HG03571 (cell line): ENCODE measurements at regions not wholly inside any gene's neighbourhood (a gene's known extent, or its start where the extent isn't known, plus 50 kb on each side); places are given as distances from the start of the nearest gene placed in this dataset.

ENCODE experiments used
- ATAC-seq: cut with Tn5 transposase; IDR thresholded peaks from one replicate; pipeline ENCODE4 v1.9.1; 2021; ENCODE audit not compliant: unreplicated experiment

DNA sequence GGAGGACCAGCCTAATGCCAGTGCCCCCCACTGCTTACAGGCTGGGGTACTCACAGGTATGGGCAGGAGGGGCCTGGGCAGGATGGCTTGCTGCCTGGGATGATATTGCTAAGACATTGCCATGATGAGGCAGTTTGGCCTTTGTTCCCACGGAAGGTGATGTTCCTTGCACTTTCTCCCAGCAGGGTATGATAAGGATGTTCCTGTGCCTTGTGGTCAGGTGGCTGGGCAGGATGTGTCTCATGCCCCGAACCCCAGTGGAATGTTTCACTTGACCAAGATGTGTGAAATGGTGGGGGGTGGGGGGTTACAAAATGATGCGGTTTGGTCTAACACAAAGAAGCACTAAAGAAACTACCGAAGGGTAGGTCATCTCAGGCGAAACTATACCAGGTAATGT is 337.8 kb upstream of the ZFHX3 start:
- ATAC-seq, result no peak

DNA sequence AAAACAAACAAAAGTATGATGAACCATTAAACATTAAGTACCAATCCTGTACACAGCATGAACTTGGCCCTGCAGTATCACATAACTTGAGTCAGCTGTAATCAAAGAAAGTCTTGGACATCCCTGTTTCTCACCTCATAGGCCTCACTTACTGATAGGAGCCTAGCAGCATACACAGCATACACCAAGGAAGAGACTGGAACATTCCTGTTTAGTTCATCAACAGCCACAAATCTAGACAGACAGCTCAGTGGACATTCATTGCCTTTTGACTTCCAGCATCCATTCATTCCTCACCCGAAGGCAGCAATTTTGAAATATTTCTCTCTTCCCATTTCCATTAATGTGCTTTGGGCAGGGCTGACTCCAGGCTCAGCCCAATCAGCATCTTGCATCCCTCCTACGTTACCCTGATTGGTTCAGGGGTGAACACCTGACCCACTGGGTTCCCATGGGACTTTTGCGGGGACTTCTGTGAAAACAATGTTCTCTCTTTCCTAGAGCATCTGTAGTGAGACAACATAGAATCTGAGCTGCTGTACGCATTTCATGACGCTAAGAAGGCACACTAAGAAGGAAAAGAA is 336.7 kb upstream of the ZFHX3 start:
- ATAC-seq, result no peak

DNA sequence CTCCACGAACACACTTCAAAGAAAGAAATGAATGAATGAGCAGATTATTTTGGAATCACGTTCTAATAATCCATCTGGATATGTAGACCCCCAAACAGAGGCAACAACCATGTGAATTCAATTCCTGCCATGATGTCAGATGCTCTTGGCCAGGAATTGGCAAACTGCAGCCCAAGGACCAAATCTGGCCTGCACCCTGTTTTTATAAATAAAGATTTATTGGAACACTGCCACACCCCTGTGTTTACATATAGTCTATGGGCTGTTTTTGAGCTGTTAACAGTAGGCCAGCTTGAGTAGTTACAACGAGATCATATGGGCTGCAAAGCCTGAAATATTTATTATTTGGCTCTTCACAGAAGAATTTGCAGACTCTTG is 336.0 kb upstream of the ZFHX3 start:
- no peak for ATAC-seq

DNA sequence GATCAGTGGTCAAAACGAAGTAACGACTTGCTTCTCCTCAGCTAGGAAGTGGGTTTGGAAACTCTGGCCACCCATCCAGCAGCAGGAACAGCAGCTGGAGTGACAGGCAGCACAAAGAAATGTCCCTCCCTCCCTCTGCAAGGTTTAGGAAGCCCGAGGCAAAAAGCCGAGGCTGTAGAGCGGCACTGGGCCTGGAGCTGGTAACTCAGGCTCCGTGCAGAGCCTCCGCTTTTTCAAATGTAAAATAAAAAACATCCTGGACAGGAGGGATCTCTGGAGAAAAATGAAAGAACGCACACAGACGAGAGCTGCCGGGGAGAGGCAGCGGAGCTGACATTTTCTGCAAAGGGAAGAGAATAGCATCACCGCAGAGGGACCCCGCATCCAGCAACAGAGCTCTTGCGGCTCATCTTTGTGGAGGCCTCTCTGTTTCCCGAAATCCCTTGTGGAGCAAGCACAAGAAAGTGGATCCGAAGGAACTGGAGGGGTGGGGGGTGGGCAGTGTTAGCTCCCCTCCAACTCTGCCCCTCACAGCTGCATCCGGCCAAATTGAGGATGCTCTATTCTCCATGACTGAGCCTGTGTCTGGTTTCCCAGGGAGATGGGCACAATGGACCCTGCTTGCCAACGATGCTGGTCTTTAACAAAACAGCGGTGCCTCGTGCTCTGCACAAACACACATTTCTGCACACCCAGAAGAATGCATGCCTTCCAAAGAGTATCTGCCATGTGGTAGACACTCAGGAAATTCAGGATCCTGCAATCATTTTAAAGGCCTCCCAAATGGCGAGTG is 335.5 kb upstream of the ZFHX3 start:
- no peak for ATAC-seq

DNA sequence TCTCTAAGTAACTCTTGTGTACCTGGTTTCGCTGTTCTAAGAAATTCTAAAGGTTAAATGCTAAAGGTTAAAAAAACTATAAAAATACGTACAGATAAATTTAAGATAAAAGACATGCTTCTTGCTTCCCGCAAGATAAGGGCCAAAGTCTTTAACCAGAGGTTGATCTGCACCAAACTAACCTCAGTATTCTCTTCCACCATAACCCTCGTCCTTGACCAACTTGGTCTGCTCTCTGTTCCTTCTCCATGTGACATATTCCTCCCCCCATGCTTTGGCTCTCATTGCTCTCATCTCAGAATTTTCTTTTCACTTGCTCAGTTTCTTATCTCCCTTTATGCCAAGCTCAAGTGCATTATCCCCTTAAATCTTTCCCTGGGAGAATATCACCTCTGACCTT is 330.5 kb upstream of the ZFHX3 start:
- no peak for ATAC-seq

DNA sequence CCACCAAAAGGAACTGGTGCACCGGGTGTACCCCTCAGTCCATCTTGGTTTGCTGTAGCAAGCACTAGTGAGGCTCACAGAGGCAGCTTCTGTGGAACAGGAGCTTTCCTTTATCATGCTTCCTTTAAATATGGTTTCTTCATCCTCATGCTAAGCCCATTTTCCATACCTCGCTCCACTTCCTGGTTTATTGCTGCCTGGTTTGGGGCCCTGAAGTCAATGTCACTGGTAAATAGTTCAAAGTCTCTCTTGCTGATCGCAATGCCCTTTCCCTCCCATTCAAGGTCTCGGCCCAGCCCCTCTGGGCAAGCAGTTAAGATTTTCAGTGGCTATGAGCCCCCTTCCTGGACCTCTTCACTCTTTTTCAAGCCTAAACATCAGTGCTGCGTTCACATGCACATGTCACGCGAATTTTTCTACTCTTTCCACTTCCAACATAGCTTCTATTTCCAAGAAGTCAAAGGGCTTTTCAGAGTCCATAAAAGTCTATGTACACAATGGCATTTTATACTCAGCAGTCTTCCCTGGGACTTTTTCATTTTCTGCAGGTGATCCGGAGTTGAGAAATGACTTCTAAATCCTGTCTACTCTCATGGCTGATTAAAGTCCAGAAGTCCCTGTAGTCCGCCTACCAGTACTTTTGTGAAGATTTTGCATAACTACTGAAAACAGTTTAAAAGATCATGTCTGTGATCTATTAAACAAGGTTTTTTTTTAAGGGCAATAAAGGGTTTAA is 323.8 kb upstream of the ZFHX3 start:
- ATAC-seq, result no peak

DNA sequence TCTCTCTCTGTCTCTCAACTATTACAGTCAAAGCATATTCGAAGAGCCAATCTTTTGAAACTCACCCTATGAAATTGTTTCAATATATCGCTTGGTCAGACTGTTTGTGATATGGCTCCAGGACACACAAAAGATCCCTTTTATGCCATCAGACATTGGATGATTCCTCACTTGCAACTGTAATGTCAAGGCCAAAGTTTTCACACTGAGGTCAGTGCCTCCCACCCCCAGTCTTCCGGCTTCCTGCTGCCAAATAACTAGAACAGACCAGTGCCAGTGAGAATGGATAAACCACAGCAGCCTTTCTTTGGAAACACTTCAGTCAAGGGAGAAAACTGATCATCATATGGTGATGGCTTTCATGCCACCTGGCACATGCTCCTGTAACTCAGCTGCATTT is 321.9 kb upstream of the ZFHX3 start:
- ATAC-seq, result no peak

DNA sequence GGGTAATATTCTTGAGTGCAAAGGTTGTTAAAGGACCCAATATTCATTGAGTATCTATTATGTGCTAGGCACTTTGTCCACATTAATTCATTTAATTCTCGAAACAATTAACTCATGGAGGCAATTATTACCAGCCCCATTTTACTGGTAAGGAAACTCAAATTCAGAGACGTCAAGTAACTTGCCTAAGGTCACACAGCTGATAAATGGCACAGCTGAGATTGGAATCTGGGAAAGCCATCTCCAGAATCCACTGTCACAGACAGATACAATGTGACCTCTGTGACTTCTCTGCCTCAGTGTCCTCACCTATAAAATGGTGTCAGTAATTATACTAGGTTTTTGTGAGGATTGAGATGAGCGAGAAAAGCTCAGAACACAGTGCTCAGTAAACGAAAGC is 320.8 kb upstream of the ZFHX3 start:
- ATAC-seq, result no peak

DNA sequence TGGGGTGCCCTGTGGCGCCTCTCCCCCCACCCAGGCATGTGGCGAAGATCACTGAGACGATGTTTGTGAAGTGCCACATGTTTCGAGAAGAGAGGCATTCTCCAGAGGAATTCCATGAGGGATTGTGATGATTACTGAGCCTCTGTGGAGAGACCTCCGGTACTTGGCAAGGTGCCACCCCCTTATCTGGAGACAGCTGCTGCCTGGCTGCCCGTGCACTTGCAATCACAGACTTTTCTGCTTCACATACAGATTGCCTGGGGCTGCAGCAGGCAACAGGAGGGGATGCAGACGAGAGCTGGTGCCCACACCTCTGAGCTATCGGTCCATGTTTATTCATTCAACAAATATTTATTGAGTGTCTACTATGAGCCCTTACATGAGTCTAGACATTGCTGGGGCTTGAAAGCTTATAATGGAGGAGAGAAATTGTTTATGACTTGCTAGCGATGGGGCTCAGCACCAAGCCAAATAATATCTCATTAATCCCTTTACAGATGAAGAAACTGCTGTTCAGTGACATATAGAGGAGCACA is 317.2 kb upstream of the ZFHX3 start:
- ATAC-seq, result no peak

DNA sequence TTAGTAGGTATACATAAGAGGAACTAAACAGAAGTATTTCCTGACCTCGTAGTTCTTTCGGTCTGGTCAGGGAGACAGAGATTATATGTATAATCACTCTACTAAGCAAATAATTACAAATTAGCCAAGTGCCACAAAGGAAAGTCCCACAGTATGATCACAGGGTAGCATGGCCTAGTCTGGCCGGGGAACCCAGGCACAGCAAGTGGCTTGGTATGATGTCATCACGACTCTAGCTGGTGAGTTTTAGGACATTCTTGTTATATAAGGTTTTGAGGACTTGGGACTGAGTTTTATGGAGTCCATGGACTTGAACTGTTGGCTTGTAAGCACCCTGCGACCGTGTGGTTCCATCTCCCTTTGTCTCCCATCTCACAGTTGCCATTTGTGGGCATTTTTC is 316.5 kb upstream of the ZFHX3 start:
- no peak for ATAC-seq

DNA sequence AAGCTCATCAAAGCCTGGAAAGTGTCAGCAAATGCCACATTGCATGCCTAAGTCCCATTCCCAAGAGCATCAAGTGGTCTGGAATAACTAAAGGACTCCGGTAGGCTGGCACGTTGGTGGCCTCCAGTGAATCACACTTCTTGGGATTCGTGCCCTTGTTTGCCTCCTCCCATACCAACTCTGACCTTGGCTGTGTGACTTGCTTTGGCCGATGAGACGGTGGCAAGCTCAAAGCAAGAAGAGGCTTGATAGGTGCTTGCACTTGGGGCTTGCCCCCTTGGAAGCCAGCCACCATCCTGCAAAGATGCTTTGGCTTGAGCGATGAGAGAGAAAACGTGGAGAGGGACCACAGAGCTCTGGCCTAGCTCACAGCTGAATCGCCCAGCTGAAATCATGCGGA is 313.1 kb upstream of the ZFHX3 start:
- ATAC-seq, result no peak

DNA sequence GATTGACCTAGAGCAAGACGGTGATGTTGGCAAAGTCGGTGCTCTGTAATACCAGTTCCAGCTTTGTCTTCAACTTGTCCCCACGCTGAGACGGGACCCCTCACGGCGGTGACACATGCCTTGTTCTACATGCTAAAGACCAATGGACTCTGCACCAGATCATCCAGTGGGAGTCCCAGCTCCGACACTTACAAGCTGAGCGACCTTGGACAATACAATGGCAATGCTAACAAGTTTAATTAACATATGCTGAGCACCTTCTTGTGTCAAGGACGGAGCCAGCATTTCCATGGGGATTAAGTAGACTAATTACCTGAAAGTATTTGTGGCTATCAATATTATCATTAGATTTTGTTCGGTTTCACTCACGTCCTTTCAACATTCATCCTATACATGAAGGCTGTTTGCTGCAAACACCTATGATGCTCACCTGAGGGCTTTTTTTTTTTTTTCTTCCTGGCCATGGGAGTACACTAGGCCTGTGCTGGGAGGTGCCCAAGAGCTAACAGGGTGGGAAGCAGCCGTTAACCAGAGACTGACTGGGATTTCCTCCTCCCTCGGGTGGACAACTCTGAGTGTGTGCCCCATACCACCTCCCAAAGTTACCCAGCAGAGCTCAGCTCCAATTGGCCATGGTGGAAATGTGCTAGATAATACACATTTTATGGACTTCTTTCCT is 308.6 kb upstream of the ZFHX3 start:
- no peak for ATAC-seq

DNA sequence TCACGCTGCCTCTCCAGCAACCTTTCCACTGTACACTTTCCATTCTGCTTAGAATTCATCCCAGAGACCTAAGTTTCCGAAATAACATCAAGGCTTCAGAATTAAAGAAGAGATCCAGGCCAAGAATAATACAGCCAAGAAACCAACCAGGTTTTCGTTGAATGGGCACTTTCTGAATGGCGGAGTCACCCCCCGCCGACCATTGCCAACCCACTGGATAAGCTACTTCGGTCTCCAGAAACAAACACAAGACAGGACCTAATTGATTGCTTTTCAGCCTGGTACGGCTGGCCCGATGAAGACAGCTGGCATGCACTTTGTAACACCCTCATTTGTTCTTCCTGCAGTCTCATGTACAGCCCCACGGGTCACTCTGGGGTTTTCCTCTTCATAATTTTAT is 308.1 kb upstream of the ZFHX3 start:
- no peak for ATAC-seq

DNA sequence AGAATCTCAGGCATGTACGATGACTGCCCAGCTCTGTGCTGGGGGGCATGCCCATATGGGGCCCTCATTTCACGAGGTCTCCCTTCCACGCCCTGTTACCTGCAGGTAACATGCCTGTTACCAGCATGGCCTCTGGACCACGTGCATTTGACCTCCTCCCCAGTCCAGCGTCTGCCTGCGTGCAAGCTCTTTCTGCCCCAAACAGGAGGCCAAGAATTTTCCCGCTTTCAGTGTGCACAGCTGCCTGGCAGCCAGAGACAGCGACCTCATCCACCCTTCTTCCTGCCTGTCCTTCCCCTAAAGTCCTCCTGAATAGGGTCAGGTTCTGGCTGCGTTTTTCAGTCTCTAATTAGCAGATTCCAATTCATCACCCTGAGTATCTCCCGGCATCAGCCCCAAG is 306.5 kb upstream of the ZFHX3 start:
- ATAC-seq, result no peak

DNA sequence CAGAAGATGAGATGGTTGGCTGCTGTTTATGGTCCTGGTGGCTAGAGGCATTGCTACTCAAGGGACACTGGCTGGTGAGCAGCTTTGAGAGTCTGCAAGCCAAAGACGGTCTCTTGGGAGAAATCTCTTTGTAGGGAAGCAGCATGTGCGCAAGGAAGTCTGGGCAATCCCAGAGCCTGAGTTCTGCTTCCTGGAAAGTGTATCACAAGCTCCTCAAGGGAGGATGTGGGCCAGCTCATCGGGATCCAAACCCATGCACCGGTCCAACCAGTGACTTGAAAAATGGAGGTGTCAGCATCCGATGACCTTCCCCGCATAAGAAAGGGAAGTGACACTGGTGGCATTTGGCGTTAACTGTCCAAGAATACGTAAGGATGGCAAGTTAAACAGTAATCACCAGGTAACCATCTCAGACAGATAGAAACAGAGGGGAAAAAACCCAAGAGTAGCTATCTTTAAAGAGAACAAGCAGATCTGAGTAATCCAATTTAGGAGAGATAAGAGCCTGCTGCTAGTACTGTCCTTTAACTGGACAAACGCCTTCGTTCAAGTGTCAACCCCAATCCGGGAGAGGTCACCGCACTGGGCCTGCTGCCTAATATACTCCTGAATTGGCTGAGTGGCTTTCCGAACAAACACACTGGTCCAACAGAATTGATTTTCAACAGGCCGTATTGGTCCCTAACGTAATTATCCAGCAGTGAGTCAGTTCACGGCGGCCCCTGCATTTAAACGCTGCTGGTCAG is 303.0 kb upstream of the ZFHX3 start:
- no peak for ATAC-seq

DNA sequence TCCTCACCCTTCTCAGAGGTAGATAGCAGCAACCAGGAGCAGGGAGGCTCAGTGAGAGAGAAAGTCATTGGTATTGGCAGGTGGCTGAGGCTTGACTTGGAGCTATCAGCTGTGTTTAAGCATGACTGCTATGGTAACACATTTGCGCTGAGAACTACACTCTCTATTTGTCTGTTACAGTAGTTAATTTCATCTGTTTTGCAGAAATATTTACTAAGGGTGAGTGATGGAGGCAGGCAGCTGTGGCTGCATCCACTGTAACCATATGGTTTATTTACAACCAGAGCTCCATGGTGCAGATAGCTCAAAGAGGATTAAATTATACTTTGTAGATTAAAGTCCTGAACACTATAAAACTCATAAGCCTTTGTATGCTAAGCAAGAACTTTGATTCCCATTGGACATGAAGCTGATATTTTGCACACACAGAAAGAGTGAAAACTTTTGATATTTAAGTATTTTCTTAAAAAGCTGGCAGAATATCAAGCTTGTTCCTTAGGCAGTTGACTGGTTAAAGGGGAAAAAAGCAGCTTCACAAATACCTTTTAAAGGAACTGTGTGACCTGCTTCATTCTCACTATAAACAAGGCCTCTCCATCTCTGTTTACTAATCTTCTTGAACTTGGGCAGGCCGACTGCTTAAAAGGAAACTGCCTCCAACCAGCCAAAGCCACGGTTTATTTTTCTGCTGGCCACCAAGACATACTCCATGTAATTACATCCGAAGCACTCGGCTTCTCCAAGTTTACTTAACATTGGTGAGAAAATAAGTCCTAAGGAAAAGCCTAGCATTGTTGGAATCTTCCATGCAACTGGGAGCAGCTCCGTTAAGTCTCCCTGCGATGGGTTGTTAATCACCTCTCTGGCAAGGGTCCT is 299.8 kb upstream of the ZFHX3 start:
- no peak for ATAC-seq

DNA sequence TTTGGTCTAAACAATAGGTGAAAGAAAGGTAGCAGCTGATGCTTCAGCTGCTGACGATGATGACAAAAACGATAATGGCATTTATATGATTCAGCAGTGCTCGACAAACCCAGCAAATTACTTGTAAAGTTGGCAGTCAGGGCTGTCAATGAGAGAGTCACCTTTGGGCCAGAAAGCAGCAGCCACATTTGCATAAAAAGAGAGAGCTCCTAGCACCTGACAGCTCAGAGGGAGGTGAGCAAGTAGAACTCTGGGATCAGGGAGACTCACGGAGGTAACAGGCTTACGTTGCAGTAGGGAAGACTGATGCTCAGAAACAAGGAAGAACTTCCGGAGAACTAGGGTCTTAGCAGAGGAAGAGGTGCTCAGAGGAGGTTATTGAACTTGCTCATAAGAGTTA is 291.9 kb upstream of the ZFHX3 start:
- no peak for ATAC-seq

DNA sequence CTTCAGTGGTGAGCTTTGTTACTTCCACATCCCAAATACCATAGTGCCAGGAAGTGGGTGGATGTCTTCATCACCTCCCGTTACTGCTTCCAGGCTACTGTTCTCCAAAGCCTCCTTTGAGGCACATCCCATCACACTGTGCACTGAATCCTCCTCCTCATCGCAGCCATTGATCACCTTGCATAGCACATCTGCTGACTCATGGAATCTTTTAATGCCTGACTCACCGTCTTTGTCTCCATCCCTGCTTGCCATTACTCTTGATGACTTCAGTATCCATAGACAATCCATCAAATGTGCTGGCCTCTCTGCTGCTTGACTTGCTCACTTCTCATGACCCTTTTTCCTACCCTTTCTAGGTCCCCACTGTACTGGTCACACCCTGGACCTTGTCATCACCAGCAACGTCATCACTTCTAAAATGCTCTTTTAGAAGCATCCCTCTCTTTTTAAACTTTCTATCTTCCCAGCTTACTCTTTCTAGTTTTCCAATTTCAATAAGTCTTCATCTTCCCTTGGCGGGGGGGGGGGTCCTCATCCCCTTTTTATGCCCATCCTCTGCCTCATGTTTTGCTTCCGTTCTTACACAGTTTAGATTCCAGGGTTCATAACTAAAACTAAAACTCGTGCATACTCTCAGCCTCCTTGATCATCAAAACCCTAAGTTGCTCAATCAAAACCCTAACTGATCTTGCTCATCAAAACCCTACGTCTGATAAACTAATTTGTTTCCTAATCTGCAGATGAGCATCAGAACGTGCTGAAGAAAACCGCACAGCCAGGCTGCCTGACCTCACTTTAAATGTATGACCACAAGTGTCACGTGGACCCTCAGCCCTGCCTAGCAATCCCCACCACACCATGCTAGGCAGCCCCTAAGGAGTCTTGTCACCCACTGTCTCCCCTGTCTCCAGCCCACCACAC is 289.7 kb upstream of the ZFHX3 start:
- no peak for ATAC-seq
